Astrocyte (in vitro differentiated cells and primary cell): ENCODE measurements at regions not wholly inside any gene's neighbourhood (a gene's known extent, or its start where the extent isn't known, plus 50 kb on each side); places are given as distances from the start of the nearest gene placed in this dataset.

Experiments used
- EZH2 ChIP-seq: IDR thresholded peaks from 2 replicates; pipeline ENCODE4 v1.6.1; 2012; ENCODE audit warnings: mild to moderate bottlenecking, low read length, inconsistent platforms; ENCODE audit not compliant: insufficient read depth
- TF ChIP-seq, protein P1 (sequence below): IDR thresholded peaks from 2 replicates; pipeline ENCODE4 v1.5.1; 2011; ENCODE audit warnings: low read depth, mild to moderate bottlenecking, inconsistent platforms, low read length, moderate library complexity; ENCODE audit not compliant: insufficient read depth

DNA sequence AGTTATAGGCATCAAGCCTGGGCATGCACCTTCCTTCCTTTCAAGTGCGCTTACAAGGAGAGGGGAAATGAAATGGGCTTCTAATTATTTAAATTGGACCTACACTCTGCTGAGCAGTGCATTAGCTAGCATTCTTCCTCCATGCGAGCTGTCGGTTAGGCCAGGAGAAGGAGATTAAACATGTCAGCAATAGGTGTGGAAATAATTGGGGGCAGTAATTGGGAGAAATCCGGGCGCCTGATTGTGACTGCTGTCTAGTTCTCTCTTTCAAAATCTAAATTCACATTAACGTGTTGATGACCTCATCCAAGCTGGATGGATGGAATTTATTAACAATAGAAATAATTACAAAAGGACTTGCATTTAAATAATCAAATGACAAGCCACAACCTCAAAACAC, 86.2 kb upstream of the SEL1L start:
- TF ChIP-seq, protein P1, sequence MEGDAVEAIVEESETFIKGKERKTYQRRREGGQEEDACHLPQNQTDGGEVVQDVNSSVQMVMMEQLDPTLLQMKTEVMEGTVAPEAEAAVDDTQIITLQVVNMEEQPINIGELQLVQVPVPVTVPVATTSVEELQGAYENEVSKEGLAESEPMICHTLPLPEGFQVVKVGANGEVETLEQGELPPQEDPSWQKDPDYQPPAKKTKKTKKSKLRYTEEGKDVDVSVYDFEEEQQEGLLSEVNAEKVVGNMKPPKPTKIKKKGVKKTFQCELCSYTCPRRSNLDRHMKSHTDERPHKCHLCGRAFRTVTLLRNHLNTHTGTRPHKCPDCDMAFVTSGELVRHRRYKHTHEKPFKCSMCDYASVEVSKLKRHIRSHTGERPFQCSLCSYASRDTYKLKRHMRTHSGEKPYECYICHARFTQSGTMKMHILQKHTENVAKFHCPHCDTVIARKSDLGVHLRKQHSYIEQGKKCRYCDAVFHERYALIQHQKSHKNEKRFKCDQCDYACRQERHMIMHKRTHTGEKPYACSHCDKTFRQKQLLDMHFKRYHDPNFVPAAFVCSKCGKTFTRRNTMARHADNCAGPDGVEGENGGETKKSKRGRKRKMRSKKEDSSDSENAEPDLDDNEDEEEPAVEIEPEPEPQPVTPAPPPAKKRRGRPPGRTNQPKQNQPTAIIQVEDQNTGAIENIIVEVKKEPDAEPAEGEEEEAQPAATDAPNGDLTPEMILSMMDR = no peak
- no peak for TF ChIP-seq EZH2
